H9 (cell line): ENCODE measurements at regions not wholly inside any gene's neighbourhood (a gene's known extent, or its start where the extent isn't known, plus 50 kb on each side); places are given as distances from the start of the nearest gene placed in this dataset.

Experiments used
- DNase-seq: peaks from one replicate; pipeline ENCODE4 v3.0.0-alpha.2; 2017
- H2AFZ ChIP-seq: one replicate; pipeline ENCODE4 v1.6.1; 2013; ENCODE audit warnings: mild to moderate bottlenecking, low read length, control low read depth, moderate library complexity
- H2AK5ac ChIP-seq: 2 replicates; pipeline ENCODE4 v1.6.1; 2013; ENCODE audit warnings: low read length, control low read depth, mixed read lengths; ENCODE audit not compliant: insufficient read length
- H2BK120ac ChIP-seq: one replicate; pipeline ENCODE4 v1.6.1; 2013; ENCODE audit warnings: low read depth, mild to moderate bottlenecking, low read length, control low read depth, inconsistent platforms; ENCODE audit not compliant: poor library complexity, severe bottlenecking
- H2BK12ac ChIP-seq: 2 replicates; pipeline ENCODE4 v1.6.1; 2013; ENCODE audit warnings: low read length, control low read depth, mixed read lengths, low read depth; ENCODE audit not compliant: insufficient read length
- H2BK15ac ChIP-seq: 2 replicates; pipeline ENCODE4 v1.6.1; 2013; ENCODE audit warnings: low read depth, low read length, control low read depth
- H2BK20ac ChIP-seq: one replicate; pipeline ENCODE4 v1.6.1; 2013; ENCODE audit warnings: low read depth, mild to moderate bottlenecking, low read length, control low read depth, inconsistent platforms; ENCODE audit not compliant: poor library complexity, severe bottlenecking
- H2BK5ac ChIP-seq: 2 replicates; pipeline ENCODE4 v1.6.1; 2013; ENCODE audit warnings: low read length, control low read depth, mixed read lengths; ENCODE audit not compliant: insufficient read length
- H3K14ac ChIP-seq: 2 replicates; pipeline ENCODE4 v1.6.1; 2013; ENCODE audit warnings: low read length, control low read depth; ENCODE audit not compliant: insufficient read depth
- H3K18ac ChIP-seq: 2 replicates; pipeline ENCODE4 v1.6.1; 2013; ENCODE audit warnings: low read depth, mild to moderate bottlenecking, mixed read lengths, low read length, control low read depth; ENCODE audit not compliant: insufficient read length
- H3K23ac ChIP-seq: 2 replicates; pipeline ENCODE4 v1.6.1; 2013; ENCODE audit warnings: low read length, control low read depth, mixed read lengths, low read depth; ENCODE audit not compliant: insufficient read length
- H3K23me2 ChIP-seq: 2 replicates; pipeline ENCODE4 v1.6.1; 2013; ENCODE audit warnings: low read depth, mild to moderate bottlenecking, mixed read lengths, low read length, control low read depth; ENCODE audit not compliant: insufficient read length, poor library complexity, severe bottlenecking
- H3K27ac ChIP-seq: 2 replicates; pipeline ENCODE4 v1.5.1; 2013; ENCODE audit warnings: low read length, control low read depth, mixed read lengths, low read depth; ENCODE audit not compliant: insufficient read length
- H3K27me3 ChIP-seq: 2 replicates; pipeline ENCODE4 v1.6.1; 2013; ENCODE audit warnings: low read length, control low read depth, inconsistent platforms; ENCODE audit not compliant: insufficient read depth
- H3K4ac ChIP-seq: 2 replicates; pipeline ENCODE4 v1.6.1; 2013; ENCODE audit warnings: low read depth, mild to moderate bottlenecking, control low read depth, inconsistent platforms, low read length, moderate library complexity
- H3K4me1 ChIP-seq: 2 replicates; pipeline ENCODE4 v1.6.1; 2013; ENCODE audit warnings: low read length, control low read depth, inconsistent platforms; ENCODE audit not compliant: insufficient read depth
- H3K4me2 ChIP-seq: 2 replicates; pipeline ENCODE4 v1.6.1; 2013; ENCODE audit warnings: low read length, control low read depth, mixed read lengths; ENCODE audit not compliant: insufficient read length, insufficient read depth
- H3K56ac ChIP-seq: 2 replicates; pipeline ENCODE4 v1.6.1; 2013; ENCODE audit warnings: low read depth, mild to moderate bottlenecking, mixed read lengths, low read length, control low read depth; ENCODE audit not compliant: insufficient read length
- H3K79me1 ChIP-seq: 2 replicates; pipeline ENCODE4 v1.6.1; 2013; ENCODE audit warnings: low read depth, mild to moderate bottlenecking, moderate library complexity, low read length, control low read depth, inconsistent platforms; ENCODE audit not compliant: insufficient read depth, poor library complexity, severe bottlenecking
- H3K79me2 ChIP-seq: 2 replicates; pipeline ENCODE4 v1.6.1; 2013; ENCODE audit warnings: low read length, control low read depth, inconsistent platforms; ENCODE audit not compliant: insufficient read depth
- H3K9ac ChIP-seq: 2 replicates; pipeline ENCODE4 v1.6.1; 2013; ENCODE audit warnings: low read length, control low read depth, mixed read lengths; ENCODE audit not compliant: insufficient read length; ENCODE audit errors: extremely low read depth
- H3K9me3 ChIP-seq: one replicate; pipeline ENCODE4 v1.6.1; 2013; ENCODE audit warnings: low read depth, low read length, inconsistent platforms; ENCODE audit not compliant: control insufficient read depth
- H3T11ph ChIP-seq: one replicate; pipeline ENCODE4 v1.6.1; 2013; ENCODE audit warnings: mild to moderate bottlenecking, low read length, control low read depth, inconsistent platforms
- H4K20me1 ChIP-seq: one replicate; pipeline ENCODE4 v1.6.1; 2013; ENCODE audit not compliant: control insufficient read depth, insufficient read length, insufficient read depth
- H4K5ac ChIP-seq: 2 replicates; pipeline ENCODE4 v1.6.1; 2013; ENCODE audit warnings: low read depth, mild to moderate bottlenecking, mixed read lengths, low read length, control low read depth; ENCODE audit not compliant: insufficient read length
- H4K8ac ChIP-seq: replicated peaks from 2 replicates; pipeline ENCODE4 v1.6.1; 2013; ENCODE audit warnings: low read length, control low read depth, mixed read lengths, low read depth; ENCODE audit not compliant: insufficient read length
- H4K91ac ChIP-seq: 2 replicates; pipeline ENCODE4 v1.6.1; 2013; ENCODE audit warnings: low read depth, mild to moderate bottlenecking, moderate library complexity, mixed read lengths, low read length, control low read depth; ENCODE audit not compliant: insufficient read length
- H3K27ac Mint-ChIP-seq, 3 experiments: 2 replicates in 2 of 3; 3 replicates in 1 of 3; pipeline ENCODE4 v1.8.0; 2020 to 2021; ENCODE audit warnings: mixed read lengths in 3 of 3, mild to moderate bottlenecking in 1 of 3, moderate library complexity in 1 of 3
- H3K27me3 Mint-ChIP-seq: 2 replicates; pipeline ENCODE4 v1.8.0; 2021; ENCODE audit warnings: low read depth, mild to moderate bottlenecking, moderate library complexity, mixed read lengths
- H3K36me3 Mint-ChIP-seq, 3 experiments: 2 replicates in 2 of 3; 3 replicates in 1 of 3; pipeline ENCODE4 v1.8.0; 2020 to 2021; ENCODE audit warnings: low read depth in 3 of 3, mixed read lengths in 3 of 3; ENCODE audit not compliant: insufficient read depth in 1 of 3
- H3K4me1 Mint-ChIP-seq, 2 experiments: 2 replicates each; pipeline ENCODE4 v1.8.0; 2020; ENCODE audit warnings: mixed read lengths in 2 of 2
- H3K4me3 Mint-ChIP-seq, 2 experiments: 2 replicates in 1 of 2; 3 replicates in 1 of 2; pipeline ENCODE4 v1.8.0; 2020 to 2021; ENCODE audit warnings: mild to moderate bottlenecking in 2 of 2, mixed read lengths in 2 of 2, moderate library complexity in 1 of 2
- H3K9me3 Mint-ChIP-seq, 2 experiments: 2 replicates in 1 of 2; 3 replicates in 1 of 2; pipeline ENCODE4 v1.8.0; 2020; ENCODE audit warnings: mild to moderate bottlenecking in 2 of 2, mixed read lengths in 2 of 2, moderate library complexity in 1 of 2
- CTCF ChIP-seq: fragments of 200-600 bp; sonication (generic); conservative IDR thresholded peaks from 3 replicates; pipeline ENCODE4 v1.8.0; 2021; ENCODE audit warnings: antibody characterized with exemption, mild to moderate bottlenecking
- WGBS: extraction: QIAGEN DNeasy Blood & Tissue Kit; methylation state at CpG from one replicate; pipeline ENCODE4 v1.1.7; 2013; ENCODE audit warnings: missing lambda C conversion rate, low lambda C conversion rate, mixed read lengths; ENCODE audit not compliant: insufficient read length; ENCODE audit errors: extremely low coverage; 5-methylcytosine and 5-hydroxymethylcytosine counted together

DNA sequence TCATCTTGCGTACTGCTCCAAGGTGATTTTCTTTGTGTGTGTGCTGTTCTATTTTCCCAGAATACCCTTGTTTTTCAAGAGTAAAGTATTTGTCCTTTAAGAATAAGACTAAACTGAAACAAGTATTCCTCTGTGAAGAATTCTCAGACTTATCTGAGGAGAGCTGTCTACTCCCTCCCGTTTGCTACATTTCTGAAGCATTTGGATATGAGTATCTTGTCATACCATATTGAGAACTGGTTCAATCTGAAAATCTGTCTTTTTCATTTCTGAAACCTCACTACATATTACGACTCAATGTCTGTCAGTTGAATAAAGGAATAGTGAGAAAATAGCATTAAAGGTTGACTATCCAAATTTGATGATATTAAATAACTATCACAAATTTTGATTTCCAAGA is 159.4 kb downstream of the PMAIP1 start:
- no peak overlapping the region for H2BK15ac ChIP-seq
- no CpG with 5 or more reads among the region's 3 CpGs for WGBS
- no peak overlapping the region for H3K23ac ChIP-seq
- H3T11ph ChIP-seq = no peak overlapping the region
- H2AK5ac ChIP-seq = no peak overlapping the region
- H4K20me1 ChIP-seq = no peaks in the 10 kb centered on the region
- no peak overlapping the region for H4K5ac ChIP-seq
- no peaks in the 10 kb centered on the region for H3K79me2 ChIP-seq
- no peaks in the 10 kb centered on the region for H3K9me3 ChIP-seq
- H3K27me3 ChIP-seq = no peaks in the 10 kb centered on the region
- Mint-ChIP-seq H3K36me3 (peaks cover 3 to 18% (median 6%) of the 10 kb centered on the region in 3 experiments), H3K4me1 (peaks cover 0 to 3% of the 10 kb centered on the region in 2 experiments; a peak in 2 of 4 replicates), H3K4me3 (no peak overlapping the region), H3K27me3 (no peaks in the 10 kb centered on the region), H3K9me3 (peaks cover 7 to 23% of the 10 kb centered on the region in 2 experiments; a peak in 4 of 5 replicates), H3K27ac (0 out of 7 replicates have a peak overlapping the region, but pooled peaks of 1 of the 3 experiments have one; percentile 5)
- no peak overlapping the region for H2BK12ac ChIP-seq
- H2BK5ac ChIP-seq = no peak overlapping the region
- no peak overlapping the region for H2BK20ac ChIP-seq
- TF ChIP-seq CTCF = no peak
- no peak overlapping the region for H3K4ac ChIP-seq
- no peaks in the 10 kb centered on the region for H3K79me1 ChIP-seq
- no peak overlapping the region for H4K91ac ChIP-seq
- H3K9ac ChIP-seq = no peak overlapping the region
- H3K56ac ChIP-seq = no peak overlapping the region
- DNase-seq = no peak
- no peak overlapping the region for H2BK120ac ChIP-seq
- no peak overlapping the region for H3K18ac ChIP-seq
- no peak overlapping the region for H3K4me2 ChIP-seq
- H3K4me1 ChIP-seq = no peaks in the 10 kb centered on the region
- no peak overlapping the region for H3K14ac ChIP-seq
- H4K8ac ChIP-seq = no peak overlapping the region
- no peaks in the 10 kb centered on the region for H3K23me2 ChIP-seq
- no peak overlapping the region for H3K27ac ChIP-seq
- no peak overlapping the region for H2AFZ ChIP-seq
